HEK293 (cell line): ENCODE measurements at regions not wholly inside any gene's neighbourhood (a gene's known extent, or its start where the extent isn't known, plus 50 kb on each side); places are given as distances from the start of the nearest gene placed in this dataset.

Experiments
- CTCF ChIA-PET: fragments of 350-600 bp; formaldehyde crosslinking; extraction: SDS; loops from one replicate; lab custom pipeline; 2021; ENCODE audit warnings: antibody characterized with exemption; lab: Yijun Ruan, JAX
- POLR2A ChIA-PET: fragments of 300-600 bp; formaldehyde crosslinking; extraction: SDS; loops from one replicate; lab custom pipeline; 2020; ENCODE audit warnings: antibody characterized with exemption, inconsistent platforms; lab: Yijun Ruan, JAX
- H3K27ac ChIP-seq: fragments of 200-500 bp; sonication (Bioruptor generic); 2 replicates; pipeline ENCODE4 v1.5.1; 2014; ENCODE audit warnings: low read depth, low read length, control low read depth, inconsistent platforms; ENCODE audit errors: extremely low read depth
- H3K36me3 ChIP-seq, 2 experiments: fragments of 200-500 bp in 1 of 2; sonication (Bioruptor generic) in 1 of 2; 1 replicate in 1 of 2; 2 replicates in 1 of 2; pipeline ENCODE4 v1.5.1; 2014 to 2017; ENCODE audit warnings: inconsistent platforms in 2 of 2, low read length in 2 of 2; ENCODE audit not compliant: control insufficient read depth in 2 of 2, insufficient read depth in 1 of 2
- H3K4me1 ChIP-seq: fragments of 200-500 bp; sonication (Bioruptor generic); 2 replicates; pipeline ENCODE4 v1.5.1; 2014; ENCODE audit warnings: mild to moderate bottlenecking, low read length, inconsistent platforms; ENCODE audit not compliant: control insufficient read depth, insufficient read depth
- H3K4me3 ChIP-seq: 2 replicates; pipeline ENCODE4 v1.5.1; 2011; ENCODE audit warnings: low read depth, mild to moderate bottlenecking, control low read depth, low read length, moderate library complexity
- H3K9me3 ChIP-seq: fragments of 200-500 bp; sonication (Bioruptor generic); 2 replicates; pipeline ENCODE4 v1.5.1; 2014; ENCODE audit warnings: low read depth, low read length, inconsistent platforms; ENCODE audit not compliant: control insufficient read depth, insufficient read depth
- WT1 ChIP-seq: fragments of 450-650 bp; formaldehyde crosslinking; IDR thresholded peaks from 2 replicates; pipeline ENCODE4 v1.5.1; 2016; ENCODE audit warnings: missing biosample characterization, missing genetic modification characterization
- YY1 ChIP-seq: fragments of 450-650 bp; formaldehyde crosslinking; IDR thresholded peaks from 2 replicates; pipeline ENCODE4 v1.5.1; 2018; ENCODE audit warnings: missing biosample characterization, missing genetic modification characterization
- ZBTB26 ChIP-seq: fragments of 450-650 bp; formaldehyde crosslinking; optimal IDR thresholded peaks from 2 replicates; pipeline ENCODE3; 2016; ENCODE audit warnings: missing biosample characterization, mild to moderate bottlenecking, missing genetic modification characterization
- ZEB2 ChIP-seq: fragments of 450-650 bp; formaldehyde crosslinking; IDR thresholded peaks from 2 replicates; pipeline ENCODE4 v1.5.1; 2016; ENCODE audit warnings: missing biosample characterization, missing genetic modification characterization
- ZIC2 ChIP-seq: fragments of 450-650 bp; formaldehyde crosslinking; IDR thresholded peaks from 2 replicates; pipeline ENCODE4 v1.5.1; 2016; ENCODE audit warnings: missing biosample characterization, missing genetic modification characterization
- ZNF239 ChIP-seq: fragments of 450-650 bp; formaldehyde crosslinking; IDR thresholded peaks from 2 replicates; pipeline ENCODE4 v1.5.1; 2016; ENCODE audit warnings: missing biosample characterization, missing genetic modification characterization
- ZNF274 ChIP-seq, 2 experiments: fragments of 200-500 bp in 1 of 2; fragments of 450-650 bp in 1 of 2; sonication (Bioruptor generic) in 1 of 2; formaldehyde crosslinking in 1 of 2; IDR thresholded peaks; 2 replicates each; pipeline versions ENCODE4 v1.5.1 to v1.6.1; 2014 to 2016; ENCODE audit warnings: borderline replicate concordance in 1 of 2, inconsistent platforms in 1 of 2, low read length in 1 of 2, missing biosample characterization in 1 of 2, missing genetic modification characterization in 1 of 2
- ZNF394 ChIP-seq: fragments of 450-650 bp; formaldehyde crosslinking; IDR thresholded peaks from 2 replicates; pipeline ENCODE4 v1.5.1; 2016; ENCODE audit warnings: missing biosample characterization, missing genetic modification characterization, mild to moderate bottlenecking, moderate library complexity, borderline replicate concordance
- ZNF426 ChIP-seq: fragments of 450-650 bp; formaldehyde crosslinking; IDR thresholded peaks from 2 replicates; pipeline ENCODE4 v1.5.1; 2017; ENCODE audit warnings: missing biosample characterization, missing genetic modification characterization, mild to moderate bottlenecking, inconsistent platforms, moderate library complexity
- ZNF518A ChIP-seq: fragments of 450-650 bp; formaldehyde crosslinking; conservative IDR thresholded peaks from 2 replicates; pipeline ENCODE4 v1.5.1; 2016; ENCODE audit warnings: low read depth, missing biosample characterization, missing genetic modification characterization
- ZNF600 ChIP-seq: fragments of 450-650 bp; formaldehyde crosslinking; IDR thresholded peaks from 2 replicates; pipeline ENCODE4 v1.5.1; 2016; ENCODE audit warnings: missing biosample characterization, missing genetic modification characterization
- ZSCAN18 ChIP-seq: fragments of 450-650 bp; formaldehyde crosslinking; IDR thresholded peaks from 2 replicates; pipeline ENCODE4 v1.5.1; 2016; ENCODE audit warnings: missing biosample characterization, missing genetic modification characterization
- TF ChIP-seq, protein P1 (sequence below): fragments of 450-650 bp; formaldehyde crosslinking; IDR thresholded peaks from 2 replicates; pipeline ENCODE4 v1.5.0; 2017; ENCODE audit warnings: missing biosample characterization, missing genetic modification characterization, borderline replicate concordance
- TF ChIP-seq, protein P2 (sequence below): fragments of 450-650 bp; IDR thresholded peaks from 2 replicates; pipeline ENCODE4 v1.5.1; 2018; ENCODE audit warnings: missing biosample characterization, missing genetic modification characterization
- TF ChIP-seq, protein P3 (sequence below): fragments of 450-650 bp; formaldehyde crosslinking; IDR thresholded peaks from 2 replicates; pipeline ENCODE4 v1.5.1; 2016; ENCODE audit warnings: missing biosample characterization, missing genetic modification characterization

DNA sequence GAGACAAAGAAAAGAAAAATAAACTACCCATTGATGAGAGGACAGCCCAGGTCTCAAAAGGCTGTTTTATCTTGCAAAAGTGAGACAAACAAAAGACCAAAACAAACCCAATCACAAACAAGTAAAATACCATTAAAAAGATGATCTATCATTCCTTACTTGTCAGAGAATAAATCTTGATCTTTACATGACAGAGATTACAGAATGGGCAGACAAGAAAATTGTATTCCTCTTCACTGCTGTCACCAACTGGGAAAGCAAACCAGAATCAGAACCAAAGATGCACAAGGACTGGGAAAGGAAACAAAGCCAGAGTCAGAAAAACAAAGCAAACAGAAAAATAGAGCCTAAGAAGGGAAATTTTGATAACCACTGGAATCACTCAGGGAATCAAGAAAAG lies 444.0 kb upstream of the PDE3A start (continued):
- TF ChIP-seq, protein P1, sequence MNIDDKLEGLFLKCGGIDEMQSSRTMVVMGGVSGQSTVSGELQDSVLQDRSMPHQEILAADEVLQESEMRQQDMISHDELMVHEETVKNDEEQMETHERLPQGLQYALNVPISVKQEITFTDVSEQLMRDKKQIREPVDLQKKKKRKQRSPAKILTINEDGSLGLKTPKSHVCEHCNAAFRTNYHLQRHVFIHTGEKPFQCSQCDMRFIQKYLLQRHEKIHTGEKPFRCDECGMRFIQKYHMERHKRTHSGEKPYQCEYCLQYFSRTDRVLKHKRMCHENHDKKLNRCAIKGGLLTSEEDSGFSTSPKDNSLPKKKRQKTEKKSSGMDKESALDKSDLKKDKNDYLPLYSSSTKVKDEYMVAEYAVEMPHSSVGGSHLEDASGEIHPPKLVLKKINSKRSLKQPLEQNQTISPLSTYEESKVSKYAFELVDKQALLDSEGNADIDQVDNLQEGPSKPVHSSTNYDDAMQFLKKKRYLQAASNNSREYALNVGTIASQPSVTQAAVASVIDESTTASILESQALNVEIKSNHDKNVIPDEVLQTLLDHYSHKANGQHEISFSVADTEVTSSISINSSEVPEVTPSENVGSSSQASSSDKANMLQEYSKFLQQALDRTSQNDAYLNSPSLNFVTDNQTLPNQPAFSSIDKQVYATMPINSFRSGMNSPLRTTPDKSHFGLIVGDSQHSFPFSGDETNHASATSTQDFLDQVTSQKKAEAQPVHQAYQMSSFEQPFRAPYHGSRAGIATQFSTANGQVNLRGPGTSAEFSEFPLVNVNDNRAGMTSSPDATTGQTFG (tag by site-specific recombination): no peak
- no peak for TF ChIP-seq ZBTB26 (tag by site-specific recombination)
- TF ChIP-seq YY1: no peak
- TF ChIP-seq ZNF274 (IDR thresholded peaks at IDR 0.05; ENCODE audit: low read length): no peak
- no peak for TF ChIP-seq ZNF274 (tag by site-specific recombination; IDR thresholded peaks at IDR 0.05; ENCODE audit: borderline replicate concordance)
- TF ChIP-seq ZNF426 (tag by site-specific recombination): no peak
- no peak for TF ChIP-seq WT1 (tag by site-specific recombination)
- TF ChIP-seq ZNF239 (tag by site-specific recombination): no peak
- TF ChIP-seq ZNF518A (tag by site-specific recombination): no peak
- no peak for TF ChIP-seq ZNF600
- TF ChIP-seq ZSCAN18: no peak
- TF ChIP-seq, protein P2, sequence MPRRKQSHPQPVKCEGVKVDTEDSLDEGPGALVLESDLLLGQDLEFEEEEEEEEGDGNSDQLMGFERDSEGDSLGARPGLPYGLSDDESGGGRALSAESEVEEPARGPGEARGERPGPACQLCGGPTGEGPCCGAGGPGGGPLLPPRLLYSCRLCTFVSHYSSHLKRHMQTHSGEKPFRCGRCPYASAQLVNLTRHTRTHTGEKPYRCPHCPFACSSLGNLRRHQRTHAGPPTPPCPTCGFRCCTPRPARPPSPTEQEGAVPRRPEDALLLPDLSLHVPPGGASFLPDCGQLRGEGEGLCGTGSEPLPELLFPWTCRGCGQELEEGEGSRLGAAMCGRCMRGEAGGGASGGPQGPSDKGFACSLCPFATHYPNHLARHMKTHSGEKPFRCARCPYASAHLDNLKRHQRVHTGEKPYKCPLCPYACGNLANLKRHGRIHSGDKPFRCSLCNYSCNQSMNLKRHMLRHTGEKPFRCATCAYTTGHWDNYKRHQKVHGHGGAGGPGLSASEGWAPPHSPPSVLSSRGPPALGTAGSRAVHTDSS: no peak

- ChIA-PET CTCF (interaction anchor here (1.2 kb wide), 1 partner anchor 187 kb away, joined by 4 read pairs; no protein-coding TSS in a partner anchor), POLR2A (no interaction called here)
- H3K9me3 ChIP-seq: no peaks in the 10 kb centered on the region
- H3K4me3 ChIP-seq: no peak overlapping the region
- no peak overlapping the region for H3K27ac ChIP-seq
- TF ChIP-seq, protein P3, sequence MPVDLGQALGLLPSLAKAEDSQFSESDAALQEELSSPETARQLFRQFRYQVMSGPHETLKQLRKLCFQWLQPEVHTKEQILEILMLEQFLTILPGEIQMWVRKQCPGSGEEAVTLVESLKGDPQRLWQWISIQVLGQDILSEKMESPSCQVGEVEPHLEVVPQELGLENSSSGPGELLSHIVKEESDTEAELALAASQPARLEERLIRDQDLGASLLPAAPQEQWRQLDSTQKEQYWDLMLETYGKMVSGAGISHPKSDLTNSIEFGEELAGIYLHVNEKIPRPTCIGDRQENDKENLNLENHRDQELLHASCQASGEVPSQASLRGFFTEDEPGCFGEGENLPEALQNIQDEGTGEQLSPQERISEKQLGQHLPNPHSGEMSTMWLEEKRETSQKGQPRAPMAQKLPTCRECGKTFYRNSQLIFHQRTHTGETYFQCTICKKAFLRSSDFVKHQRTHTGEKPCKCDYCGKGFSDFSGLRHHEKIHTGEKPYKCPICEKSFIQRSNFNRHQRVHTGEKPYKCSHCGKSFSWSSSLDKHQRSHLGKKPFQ (tag by site-specific recombination): no peak
- TF ChIP-seq ZNF394 (tag by site-specific recombination) (no peak), ZIC2 (no peak), ZEB2 (no peak)
- H3K36me3 ChIP-seq: no peaks in the 10 kb centered on the region
- no peaks in the 10 kb centered on the region for H3K4me1 ChIP-seq
Observed at GRCh38 chr12:19925841-19926240, 442.5 kb upstream of the PDE3A start.
